ENCODE measurements at regions not wholly inside any gene's neighbourhood (a gene's known extent, or its start where the extent isn't known, plus 50 kb on each side); places are given as distances from the start of the nearest gene placed in this dataset.

DNA sequence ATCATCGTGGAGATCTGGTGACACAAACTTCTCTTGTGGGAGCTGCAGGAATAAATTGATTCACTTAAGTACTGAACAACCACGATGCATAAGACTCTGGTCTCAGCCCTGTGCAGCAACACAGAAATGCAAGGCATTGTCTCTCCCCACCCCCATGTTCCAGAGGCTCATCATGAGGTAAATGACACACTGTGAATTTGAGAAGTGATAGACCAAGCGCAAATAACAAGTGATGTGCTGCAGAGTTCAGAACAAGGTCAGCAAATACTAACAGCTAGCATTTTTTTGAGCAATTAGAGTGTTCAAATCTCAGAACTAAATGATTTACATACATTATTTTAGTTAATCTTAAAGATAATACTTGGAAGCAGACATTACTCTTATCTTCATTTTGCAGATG lies 223.7 kb downstream of the SEC16B start:
- TF ChIP-seq POLR2A (IDR thresholded peaks at IDR 0.05), result no peak
- TF ChIP-seq, protein P1, sequence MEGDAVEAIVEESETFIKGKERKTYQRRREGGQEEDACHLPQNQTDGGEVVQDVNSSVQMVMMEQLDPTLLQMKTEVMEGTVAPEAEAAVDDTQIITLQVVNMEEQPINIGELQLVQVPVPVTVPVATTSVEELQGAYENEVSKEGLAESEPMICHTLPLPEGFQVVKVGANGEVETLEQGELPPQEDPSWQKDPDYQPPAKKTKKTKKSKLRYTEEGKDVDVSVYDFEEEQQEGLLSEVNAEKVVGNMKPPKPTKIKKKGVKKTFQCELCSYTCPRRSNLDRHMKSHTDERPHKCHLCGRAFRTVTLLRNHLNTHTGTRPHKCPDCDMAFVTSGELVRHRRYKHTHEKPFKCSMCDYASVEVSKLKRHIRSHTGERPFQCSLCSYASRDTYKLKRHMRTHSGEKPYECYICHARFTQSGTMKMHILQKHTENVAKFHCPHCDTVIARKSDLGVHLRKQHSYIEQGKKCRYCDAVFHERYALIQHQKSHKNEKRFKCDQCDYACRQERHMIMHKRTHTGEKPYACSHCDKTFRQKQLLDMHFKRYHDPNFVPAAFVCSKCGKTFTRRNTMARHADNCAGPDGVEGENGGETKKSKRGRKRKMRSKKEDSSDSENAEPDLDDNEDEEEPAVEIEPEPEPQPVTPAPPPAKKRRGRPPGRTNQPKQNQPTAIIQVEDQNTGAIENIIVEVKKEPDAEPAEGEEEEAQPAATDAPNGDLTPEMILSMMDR (IDR thresholded peaks at IDR 0.05), result no peak

Data from adrenal gland (tissue), 5 donors.